ENCODE measurements at regions not wholly inside any gene's neighbourhood (a gene's known extent, or its start where the extent isn't known, plus 50 kb on each side); places are given as distances from the start of the nearest gene placed in this dataset.

GRCh38 chr1:8116894-8117264, 90.8 kb upstream of the ERRFI1 start:
- TF ChIP-seq CTCF (IDR thresholded peaks at IDR 0.05 in 8 of 11, conservative IDR thresholded peaks at IDR 0.05 in 3 of 11) (no peak), POLR2A (IDR thresholded peaks at IDR 0.05) (no peak)

All from spleen (tissue), 7 donors.